Nephron progenitor cell (in vitro differentiated cells): ENCODE measurements at regions not wholly inside any gene's neighbourhood (a gene's known extent, or its start where the extent isn't known, plus 50 kb on each side); places are given as distances from the start of the nearest gene placed in this dataset.

Source experiments
- DNase-seq: peaks from one replicate; pipeline ENCODE4 v3.0.0; 2021
- H3K27ac Mint-ChIP-seq: 2 replicates; pipeline ENCODE4 v1.8.0; 2021; ENCODE audit warnings: mild to moderate bottlenecking, moderate library complexity, mixed read lengths
- H3K27me3 Mint-ChIP-seq: 2 replicates; pipeline ENCODE4 v1.8.0; 2021; ENCODE audit warnings: mild to moderate bottlenecking, low read depth, mixed read lengths; ENCODE audit not compliant: poor library complexity
- H3K36me3 Mint-ChIP-seq: 2 replicates; pipeline ENCODE4 v1.8.0; 2021; ENCODE audit warnings: low read depth, mixed read lengths
- H3K4me1 Mint-ChIP-seq: 2 replicates; pipeline ENCODE4 v1.8.0; 2021; ENCODE audit warnings: mixed read lengths
- H3K4me3 Mint-ChIP-seq: 2 replicates; pipeline ENCODE4 v1.8.0; 2021; ENCODE audit warnings: mild to moderate bottlenecking, moderate library complexity, mixed read lengths
- H3K9me3 Mint-ChIP-seq: 2 replicates; pipeline ENCODE4 v1.8.0; 2021; ENCODE audit warnings: mild to moderate bottlenecking, moderate library complexity, mixed read lengths
- TF ChIP-seq, protein P1 (sequence below): fragments of 200-600 bp; sonication (generic); IDR thresholded peaks from 2 replicates; pipeline ENCODE4 v1.5.0; 2021; ENCODE audit warnings: antibody characterized with exemption

GRCh38 chr12:53849656-53850055, 89.0 kb upstream of the HOXC13 start:
- no peaks in the 10 kb centered on the region for H3K4me1 Mint-ChIP-seq
- H3K9me3 Mint-ChIP-seq = no peaks in the 10 kb centered on the region
- no peak overlapping the region for H3K4me3 Mint-ChIP-seq
- H3K36me3 Mint-ChIP-seq = no peaks in the 10 kb centered on the region
- H3K27me3 Mint-ChIP-seq = peaks cover 52% of the 10 kb centered on the region
- no peak for DNase-seq
- H3K27ac Mint-ChIP-seq = no peak overlapping the region
- TF ChIP-seq, protein P1, sequence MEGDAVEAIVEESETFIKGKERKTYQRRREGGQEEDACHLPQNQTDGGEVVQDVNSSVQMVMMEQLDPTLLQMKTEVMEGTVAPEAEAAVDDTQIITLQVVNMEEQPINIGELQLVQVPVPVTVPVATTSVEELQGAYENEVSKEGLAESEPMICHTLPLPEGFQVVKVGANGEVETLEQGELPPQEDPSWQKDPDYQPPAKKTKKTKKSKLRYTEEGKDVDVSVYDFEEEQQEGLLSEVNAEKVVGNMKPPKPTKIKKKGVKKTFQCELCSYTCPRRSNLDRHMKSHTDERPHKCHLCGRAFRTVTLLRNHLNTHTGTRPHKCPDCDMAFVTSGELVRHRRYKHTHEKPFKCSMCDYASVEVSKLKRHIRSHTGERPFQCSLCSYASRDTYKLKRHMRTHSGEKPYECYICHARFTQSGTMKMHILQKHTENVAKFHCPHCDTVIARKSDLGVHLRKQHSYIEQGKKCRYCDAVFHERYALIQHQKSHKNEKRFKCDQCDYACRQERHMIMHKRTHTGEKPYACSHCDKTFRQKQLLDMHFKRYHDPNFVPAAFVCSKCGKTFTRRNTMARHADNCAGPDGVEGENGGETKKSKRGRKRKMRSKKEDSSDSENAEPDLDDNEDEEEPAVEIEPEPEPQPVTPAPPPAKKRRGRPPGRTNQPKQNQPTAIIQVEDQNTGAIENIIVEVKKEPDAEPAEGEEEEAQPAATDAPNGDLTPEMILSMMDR = no peak

- H3K36me3 Mint-ChIP-seq = no peaks in the 10 kb centered on the region
- no peak overlapping the region for H3K4me3 Mint-ChIP-seq
- no peak overlapping the region for H3K27ac Mint-ChIP-seq
- H3K9me3 Mint-ChIP-seq = no peaks in the 10 kb centered on the region
- TF ChIP-seq, protein P1 = no peak
- no peaks in the 10 kb centered on the region for H3K4me1 Mint-ChIP-seq
- H3K27me3 Mint-ChIP-seq = peaks cover 54% of the 10 kb centered on the region
- no peak for DNase-seq
Observed at GRCh38 chr12:53852061-53852460, 86.6 kb upstream of the HOXC13 start.

- H3K27ac Mint-ChIP-seq = no peak overlapping the region
- no peaks in the 10 kb centered on the region for H3K4me1 Mint-ChIP-seq
- TF ChIP-seq, protein P1 = no peak
- no peaks in the 10 kb centered on the region for H3K9me3 Mint-ChIP-seq
- no peak for DNase-seq
- no peak overlapping the region for H3K4me3 Mint-ChIP-seq
- peaks cover 55% of the 10 kb centered on the region for H3K27me3 Mint-ChIP-seq
- H3K36me3 Mint-ChIP-seq = no peaks in the 10 kb centered on the region
Observed at GRCh38 chr12:53852992-53853391, 85.6 kb upstream of the HOXC13 start.

DNA sequence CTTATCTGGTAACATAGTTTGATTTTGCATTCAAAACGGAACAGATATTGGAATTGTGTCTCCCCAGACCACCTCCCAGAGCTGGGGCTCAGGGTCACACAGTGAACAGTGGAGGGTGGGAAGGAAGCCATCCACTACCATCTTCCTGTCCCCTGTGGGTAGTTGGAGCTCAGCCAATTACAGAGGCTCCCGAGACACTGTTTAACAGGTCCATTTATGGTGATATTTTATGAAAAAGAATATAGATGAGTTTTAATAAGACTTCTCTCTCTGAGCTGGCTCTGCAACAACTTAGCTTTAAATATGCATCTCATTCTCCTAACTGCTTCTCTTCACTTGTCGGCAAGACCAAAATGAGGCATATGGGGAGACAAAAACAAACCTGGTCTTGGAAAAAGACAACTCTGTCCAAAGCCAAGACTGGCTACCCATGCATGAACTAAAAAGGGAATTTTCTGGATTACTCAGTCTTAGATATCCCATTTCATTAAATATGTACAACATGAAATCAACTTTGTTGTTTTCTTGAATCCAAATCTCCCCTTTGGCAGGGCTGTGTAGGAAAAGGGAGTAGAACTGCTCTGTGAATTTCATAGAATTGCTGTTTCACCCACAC, 83.8 kb upstream of the HOXC13 start:
- TF ChIP-seq, protein P1 = no peak
- DNase-seq = no peak
- H3K36me3 Mint-ChIP-seq = no peaks in the 10 kb centered on the region
- no peak overlapping the region for H3K27ac Mint-ChIP-seq
- peaks cover 53% of the 10 kb centered on the region for H3K27me3 Mint-ChIP-seq
- no peaks in the 10 kb centered on the region for H3K4me1 Mint-ChIP-seq
- H3K9me3 Mint-ChIP-seq = no peaks in the 10 kb centered on the region
- H3K4me3 Mint-ChIP-seq = no peak overlapping the region

- no peak for DNase-seq
- H3K4me3 Mint-ChIP-seq = no peak overlapping the region
- no peak overlapping the region for H3K27ac Mint-ChIP-seq
- TF ChIP-seq, protein P1 = no peak
- H3K4me1 Mint-ChIP-seq = no peaks in the 10 kb centered on the region
- H3K27me3 Mint-ChIP-seq = peaks cover 54% of the 10 kb centered on the region
- H3K36me3 Mint-ChIP-seq = no peaks in the 10 kb centered on the region
- H3K9me3 Mint-ChIP-seq = no peaks in the 10 kb centered on the region
Observed at GRCh38 chr12:53856132-53856531, 82.5 kb upstream of the HOXC13 start.

- Mint-ChIP-seq H3K27ac (no peak overlapping the region), H3K9me3 (no peaks in the 10 kb centered on the region), H3K4me3 (no peak overlapping the region), H3K36me3 (no peaks in the 10 kb centered on the region), H3K27me3 (peaks cover 51% of the 10 kb centered on the region), H3K4me1 (no peaks in the 10 kb centered on the region)
- TF ChIP-seq, protein P1 = no peak
- no peak for DNase-seq
Observed at GRCh38 chr12:53857666-53858065, 81.0 kb upstream of the HOXC13 start.
